Osteoblast (primary cell): ENCODE measurements at regions not wholly inside any gene's neighbourhood (a gene's known extent, or its start where the extent isn't known, plus 50 kb on each side); places are given as distances from the start of the nearest gene placed in this dataset.

ENCODE experiments used
- DNase-seq: peaks from one replicate; pipeline ENCODE4 v3.0.0; 2011; ENCODE audit warnings: low spot score, mixed read lengths; ENCODE audit not compliant: insufficient read length; ENCODE audit errors: missing footprints
- H2AFZ ChIP-seq: 2 replicates; pipeline ENCODE4 v1.6.0; 2011; ENCODE audit warnings: mild to moderate bottlenecking, low read length
- H3K27ac ChIP-seq: 2 replicates; pipeline ENCODE4 v1.5.1; 2011; ENCODE audit warnings: mild to moderate bottlenecking, low read depth, low read length, moderate library complexity
- H3K27me3 ChIP-seq: 2 replicates; pipeline ENCODE4 v1.6.0; 2012; ENCODE audit warnings: mild to moderate bottlenecking, control low read depth, inconsistent platforms, low read length, moderate library complexity; ENCODE audit not compliant: insufficient read depth
- H3K36me3 ChIP-seq: 2 replicates; pipeline ENCODE4 v1.5.1; 2011; ENCODE audit warnings: mild to moderate bottlenecking, low read length, control low read depth, moderate library complexity; ENCODE audit not compliant: insufficient read depth
- H3K4me1 ChIP-seq: 2 replicates; pipeline ENCODE4 v1.5.1; 2011; ENCODE audit warnings: mild to moderate bottlenecking, low read length, control low read depth, moderate library complexity; ENCODE audit not compliant: insufficient read depth
- H3K4me2 ChIP-seq: 2 replicates; pipeline ENCODE4 v1.6.0; 2011; ENCODE audit warnings: mild to moderate bottlenecking, low read length; ENCODE audit not compliant: insufficient read depth
- H3K4me3 ChIP-seq: fragments of 200-600 bp; sonication (generic); 3 replicates; pipeline ENCODE4 v1.5.1; 2012; ENCODE audit warnings: mild to moderate bottlenecking, low read length, inconsistent platforms; ENCODE audit not compliant: insufficient read depth
- H3K79me2 ChIP-seq: 2 replicates; pipeline ENCODE4 v1.6.0; 2012; ENCODE audit warnings: mild to moderate bottlenecking, low read length, control low read depth, inconsistent platforms; ENCODE audit not compliant: insufficient read depth
- H3K9me3 ChIP-seq: 2 replicates; pipeline ENCODE4 v1.5.1; 2011; ENCODE audit warnings: low read depth, low read length, control low read depth
- H4K20me1 ChIP-seq: 2 replicates; pipeline ENCODE4 v1.6.0; 2012; ENCODE audit warnings: mild to moderate bottlenecking, low read length, control low read depth; ENCODE audit not compliant: insufficient read depth
- TF ChIP-seq, protein P1 (sequence below): IDR thresholded peaks from 2 replicates; pipeline ENCODE4 v1.5.1; 2011; ENCODE audit warnings: mild to moderate bottlenecking, low read depth, low read length, moderate library complexity; ENCODE audit errors: extremely low read depth

DNA sequence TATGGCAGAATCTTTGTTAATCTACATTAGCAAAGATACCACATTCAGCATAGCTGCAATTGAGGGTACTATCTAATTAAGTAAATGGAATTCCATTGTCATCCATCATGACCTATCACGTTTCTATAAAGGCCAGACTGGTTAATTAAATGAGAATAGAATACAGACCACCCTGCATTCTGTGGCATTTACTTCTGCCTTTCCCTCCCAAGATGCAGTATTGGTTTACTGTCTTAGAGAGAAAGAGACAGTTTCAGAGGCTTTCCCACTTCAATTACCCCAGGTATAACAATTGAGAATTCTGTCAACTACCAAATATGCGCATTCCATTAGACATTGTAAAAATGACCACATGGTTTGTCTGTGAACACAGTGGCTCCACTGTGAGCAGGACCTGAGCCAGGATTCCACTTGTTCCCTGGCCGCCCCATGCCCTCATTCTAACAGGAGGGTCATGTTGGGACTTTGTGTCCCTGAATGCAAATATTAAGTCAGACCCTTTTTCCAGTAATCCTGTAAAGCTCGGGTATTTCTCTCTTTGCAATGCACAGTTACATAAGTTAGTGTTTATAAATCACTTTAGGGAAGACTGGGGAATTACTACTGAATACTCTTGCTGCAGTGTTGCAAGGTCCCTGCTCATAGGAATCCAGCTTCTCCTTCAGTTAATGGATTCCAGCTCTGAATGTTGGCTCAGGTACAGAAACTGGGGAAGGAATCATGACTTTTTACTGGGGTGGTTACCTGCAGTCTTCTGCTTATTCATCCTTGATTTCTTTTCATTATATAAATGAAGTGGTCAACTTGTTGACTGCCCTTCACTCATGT lies 261.0 kb downstream of the PDGFC start:
- Histone ChIP-seq H2AFZ (no peak overlapping the region), H3K4me2 (no peak overlapping the region), H3K4me3 (no peak overlapping the region), H3K4me1 (peaks cover 11% of the 10 kb centered on the region), H3K9me3 (no peaks in the 10 kb centered on the region), H3K27me3 (no peaks in the 10 kb centered on the region), H3K27ac (no peak overlapping the region), H3K36me3 (no peaks in the 10 kb centered on the region), H4K20me1 (no peaks in the 10 kb centered on the region), H3K79me2 (no peaks in the 10 kb centered on the region)
- TF ChIP-seq, protein P1, sequence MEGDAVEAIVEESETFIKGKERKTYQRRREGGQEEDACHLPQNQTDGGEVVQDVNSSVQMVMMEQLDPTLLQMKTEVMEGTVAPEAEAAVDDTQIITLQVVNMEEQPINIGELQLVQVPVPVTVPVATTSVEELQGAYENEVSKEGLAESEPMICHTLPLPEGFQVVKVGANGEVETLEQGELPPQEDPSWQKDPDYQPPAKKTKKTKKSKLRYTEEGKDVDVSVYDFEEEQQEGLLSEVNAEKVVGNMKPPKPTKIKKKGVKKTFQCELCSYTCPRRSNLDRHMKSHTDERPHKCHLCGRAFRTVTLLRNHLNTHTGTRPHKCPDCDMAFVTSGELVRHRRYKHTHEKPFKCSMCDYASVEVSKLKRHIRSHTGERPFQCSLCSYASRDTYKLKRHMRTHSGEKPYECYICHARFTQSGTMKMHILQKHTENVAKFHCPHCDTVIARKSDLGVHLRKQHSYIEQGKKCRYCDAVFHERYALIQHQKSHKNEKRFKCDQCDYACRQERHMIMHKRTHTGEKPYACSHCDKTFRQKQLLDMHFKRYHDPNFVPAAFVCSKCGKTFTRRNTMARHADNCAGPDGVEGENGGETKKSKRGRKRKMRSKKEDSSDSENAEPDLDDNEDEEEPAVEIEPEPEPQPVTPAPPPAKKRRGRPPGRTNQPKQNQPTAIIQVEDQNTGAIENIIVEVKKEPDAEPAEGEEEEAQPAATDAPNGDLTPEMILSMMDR: no peak
- DNase-seq: no peak

DNA sequence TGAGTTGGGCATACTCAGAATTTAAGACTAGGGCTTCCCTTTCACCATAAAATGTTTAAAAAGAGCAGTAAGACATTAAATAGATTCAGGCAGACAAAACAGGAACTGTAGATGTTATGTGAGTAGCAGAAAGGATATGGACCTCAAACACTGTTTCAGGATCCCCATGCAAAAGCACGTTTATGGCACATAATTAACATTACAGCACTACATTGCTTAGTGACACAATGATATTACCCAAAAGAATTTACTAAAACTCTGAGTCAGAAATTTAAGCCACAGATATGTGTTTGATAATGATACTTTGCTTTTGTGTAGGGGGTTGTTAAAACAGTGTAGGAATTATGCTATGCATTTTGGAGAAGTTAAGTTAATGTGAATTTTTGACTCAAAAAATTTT lies 266.3 kb downstream of the PDGFC start:
- no peaks in the 10 kb centered on the region for H3K27me3 ChIP-seq
- no peak overlapping the region for H3K4me2 ChIP-seq
- no peaks in the 10 kb centered on the region for H3K36me3 ChIP-seq
- H2AFZ ChIP-seq: peak overlapping the region; percentile 32
- no peak for DNase-seq
- no peaks in the 10 kb centered on the region for H3K79me2 ChIP-seq
- no peaks in the 10 kb centered on the region for H3K9me3 ChIP-seq
- no peaks in the 10 kb centered on the region for H4K20me1 ChIP-seq
- peaks cover 13% of the 10 kb centered on the region for H3K4me1 ChIP-seq
- TF ChIP-seq, protein P1: no peak
- no peak overlapping the region for H3K27ac ChIP-seq
- H3K4me3 ChIP-seq: no peak overlapping the region

DNA sequence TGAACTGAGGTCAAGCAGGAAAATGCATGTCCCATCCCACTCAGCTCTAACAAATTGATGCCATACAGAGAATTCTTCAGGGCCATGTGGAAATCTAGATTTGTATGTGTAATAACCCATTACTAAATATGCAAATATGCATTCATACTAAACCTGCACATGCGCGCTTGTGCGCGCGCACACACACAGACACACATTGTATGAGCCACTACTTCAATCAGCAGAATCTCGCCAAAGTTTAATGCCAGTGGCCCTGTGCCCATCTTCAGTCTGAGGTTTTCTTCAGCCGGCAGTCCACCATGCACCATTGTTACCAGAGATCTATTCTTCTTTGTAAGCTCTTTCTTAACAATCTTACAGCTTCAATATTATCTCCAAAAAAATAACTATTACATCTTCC lies 276.4 kb downstream of the PDGFC start:
- Histone ChIP-seq H4K20me1 (no peaks in the 10 kb centered on the region), H3K79me2 (no peaks in the 10 kb centered on the region), H3K9me3 (no peaks in the 10 kb centered on the region), H3K4me1 (no peaks in the 10 kb centered on the region), H3K4me3 (no peak overlapping the region), H3K4me2 (no peak overlapping the region), H2AFZ (no peak overlapping the region), H3K36me3 (no peaks in the 10 kb centered on the region), H3K27ac (no peak overlapping the region), H3K27me3 (no peaks in the 10 kb centered on the region)
- TF ChIP-seq, protein P1: no peak
- no peak for DNase-seq

DNA sequence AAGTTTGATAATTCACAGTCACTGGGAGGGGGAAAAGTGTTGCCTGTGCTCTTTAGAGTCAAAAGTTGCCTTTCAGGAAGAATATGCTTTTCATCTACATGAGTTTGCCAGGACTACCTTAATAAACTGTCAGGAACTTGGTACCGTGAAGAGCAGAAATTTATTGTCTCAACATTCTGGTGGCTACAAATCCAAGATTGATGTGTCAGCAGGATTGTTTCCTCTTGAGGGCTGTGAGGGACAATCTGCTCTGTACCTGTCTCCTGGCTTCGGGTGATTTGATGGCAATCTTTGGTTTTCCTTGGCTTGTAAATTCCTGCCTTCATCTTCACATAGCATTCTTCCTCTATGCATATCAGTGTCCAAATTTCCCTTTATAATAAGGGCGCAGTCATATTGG lies 277.2 kb downstream of the PDGFC start:
- Histone ChIP-seq H3K4me2 (no peak overlapping the region), H4K20me1 (no peaks in the 10 kb centered on the region), H3K4me3 (no peak overlapping the region), H3K27me3 (no peaks in the 10 kb centered on the region), H3K9me3 (no peaks in the 10 kb centered on the region), H3K79me2 (no peaks in the 10 kb centered on the region), H3K36me3 (no peaks in the 10 kb centered on the region), H3K4me1 (no peaks in the 10 kb centered on the region), H2AFZ (peak overlapping the region; percentile 21), H3K27ac (no peak overlapping the region)
- no peak for DNase-seq
- TF ChIP-seq, protein P1: no peak
